Stimulated activated naive CD4-positive, alpha-beta T cell treated with Interleukin-2 at 50 U/mL for 16 hours (primary cell): ENCODE measurements at regions not wholly inside any gene's neighbourhood (a gene's known extent, or its start where the extent isn't known, plus 50 kb on each side); places are given as distances from the start of the nearest gene placed in this dataset.

Source experiments
- DNase-seq: peaks from one replicate; lab custom pipeline; 2025; lab: John Stamatoyannopoulos, UW

GRCh38 chr1:55931081-55931940, 648.1 kb downstream of the PLPP3 start:
- no peak for DNase-seq

GRCh38 chr1:55929652-55930051, 649.7 kb downstream of the PLPP3 start:
- no peak for DNase-seq

GRCh38 chr1:55928576-55928975, 650.8 kb downstream of the PLPP3 start:
- DNase-seq: no peak

GRCh38 chr1:55927702-55928290, 651.6 kb downstream of the PLPP3 start:
- DNase-seq: no peak

GRCh38 chr1:55926906-55927471, 652.4 kb downstream of the PLPP3 start:
- no peak for DNase-seq

GRCh38 chr1:55916907-55917306, 662.5 kb downstream of the PLPP3 start:
- DNase-seq: no peak

GRCh38 chr1:55916481-55916880, 662.9 kb downstream of the PLPP3 start:
- DNase-seq: no peak

GRCh38 chr1:55913565-55913964, 665.8 kb downstream of the PLPP3 start:
- no peak for DNase-seq

- no peak for DNase-seq
Observed at GRCh38 chr1:55912438-55912837, 666.9 kb downstream of the PLPP3 start.

- DNase-seq: no peak
Observed at GRCh38 chr1:55904541-55904940, 674.8 kb downstream of the PLPP3 start.

- no peak for DNase-seq
Observed at GRCh38 chr1:55898181-55898580, 681.2 kb downstream of the PLPP3 start.

GRCh38 chr1:55896210-55896609, 681.0 kb upstream of the USP24 start:
- DNase-seq: no peak

- DNase-seq: no peak
Observed at GRCh38 chr1:55894521-55894920, 679.4 kb upstream of the USP24 start.

- no peak for DNase-seq
Observed at GRCh38 chr1:55893155-55893554, 678.0 kb upstream of the USP24 start.

- no peak for DNase-seq
Observed at GRCh38 chr1:55888685-55889317, 673.6 kb upstream of the USP24 start.

- no peak for DNase-seq
Observed at GRCh38 chr1:55886856-55887712, 671.9 kb upstream of the USP24 start.

- DNase-seq: no peak
Observed at GRCh38 chr1:55885619-55886018, 670.5 kb upstream of the USP24 start.

- no peak for DNase-seq
Observed at GRCh38 chr1:55882931-55883330, 667.8 kb upstream of the USP24 start.

- DNase-seq: no peak
Observed at GRCh38 chr1:55879346-55879745, 664.2 kb upstream of the USP24 start.

- DNase-seq: no peak
Observed at GRCh38 chr1:55877437-55878232, 662.5 kb upstream of the USP24 start.
